HG02798 (cell line): ENCODE measurements at regions not wholly inside any gene's neighbourhood (a gene's known extent, or its start where the extent isn't known, plus 50 kb on each side); places are given as distances from the start of the nearest gene placed in this dataset.

Experiments
- ATAC-seq: cut with Tn5 transposase; IDR thresholded peaks from one replicate; pipeline ENCODE4 v1.9.1; 2021; ENCODE audit warnings: mild to moderate bottlenecking; ENCODE audit not compliant: unreplicated experiment, poor library complexity

- ATAC-seq, result no peak
Observed at GRCh38 chr2:133906926-133907325, 338.7 kb upstream of the NCKAP5 start.

- ATAC-seq, result no peak
Observed at GRCh38 chr2:133908171-133908570, 339.9 kb upstream of the NCKAP5 start.

GRCh38 chr2:133918141-133918540 is 335.7 kb upstream of the MGAT5 start:
- no peak for ATAC-seq

- no peak for ATAC-seq
Observed at GRCh38 chr2:133919285-133919684, 334.6 kb upstream of the MGAT5 start.

GRCh38 chr2:133927894-133928293 is 326.0 kb upstream of the MGAT5 start:
- ATAC-seq, result no peak

GRCh38 chr2:133936096-133936495 is 317.8 kb upstream of the MGAT5 start:
- no peak for ATAC-seq

- no peak for ATAC-seq
Observed at GRCh38 chr2:133936601-133937000, 317.3 kb upstream of the MGAT5 start.

- ATAC-seq, result no peak
Observed at GRCh38 chr2:133937669-133938068, 316.2 kb upstream of the MGAT5 start.

- no peak for ATAC-seq
Observed at GRCh38 chr2:133940134-133940533, 313.7 kb upstream of the MGAT5 start.

GRCh38 chr2:133941666-133942065 is 312.2 kb upstream of the MGAT5 start:
- ATAC-seq, result no peak

- no peak for ATAC-seq
Observed at GRCh38 chr2:133942398-133942797, 311.5 kb upstream of the MGAT5 start.

- ATAC-seq, result no peak
Observed at GRCh38 chr2:133943108-133943507, 310.8 kb upstream of the MGAT5 start.

GRCh38 chr2:133945089-133945488 is 308.8 kb upstream of the MGAT5 start:
- ATAC-seq, result no peak

- no peak for ATAC-seq
Observed at GRCh38 chr2:133947057-133947456, 306.8 kb upstream of the MGAT5 start.

GRCh38 chr2:133948610-133949290 is 305.1 kb upstream of the MGAT5 start:
- ATAC-seq, result no peak

- no peak for ATAC-seq
Observed at GRCh38 chr2:133949595-133949994, 304.3 kb upstream of the MGAT5 start.

GRCh38 chr2:133951209-133951608 is 302.7 kb upstream of the MGAT5 start:
- no peak for ATAC-seq

- ATAC-seq, result no peak
Observed at GRCh38 chr2:133952420-133952819, 301.5 kb upstream of the MGAT5 start.

- ATAC-seq, result no peak
Observed at GRCh38 chr2:133952896-133953295, 301.0 kb upstream of the MGAT5 start.

- ATAC-seq, result peak; percentile 83
Observed at GRCh38 chr2:133953524-133953923, 300.3 kb upstream of the MGAT5 start.

- ATAC-seq, result no peak
Observed at GRCh38 chr2:133954636-133955035, 299.2 kb upstream of the MGAT5 start.

- ATAC-seq, result no peak
Observed at GRCh38 chr2:133955169-133955568, 298.7 kb upstream of the MGAT5 start.
